Amniotic stem cell (primary cell): ENCODE measurements at regions not wholly inside any gene's neighbourhood (a gene's known extent, or its start where the extent isn't known, plus 50 kb on each side); places are given as distances from the start of the nearest gene placed in this dataset.
A peak's percentile ranks its signal among the peaks of the same experiment; 100 is the strongest.
"Not testable (repeated sequence)": the region's sequence is repeated elsewhere in the genome, so short reads cannot be mapped to it uniquely, and the experiment has no call there.

Experiments
- DNase-seq: peaks from one replicate; lab custom pipeline; 2025; lab: John Stamatoyannopoulos, UW

- no peak for DNase-seq
Measured at GRCh38 chr11:29161191-29161590, 855.6 kb downstream of the KCNA4 start.

DNA sequence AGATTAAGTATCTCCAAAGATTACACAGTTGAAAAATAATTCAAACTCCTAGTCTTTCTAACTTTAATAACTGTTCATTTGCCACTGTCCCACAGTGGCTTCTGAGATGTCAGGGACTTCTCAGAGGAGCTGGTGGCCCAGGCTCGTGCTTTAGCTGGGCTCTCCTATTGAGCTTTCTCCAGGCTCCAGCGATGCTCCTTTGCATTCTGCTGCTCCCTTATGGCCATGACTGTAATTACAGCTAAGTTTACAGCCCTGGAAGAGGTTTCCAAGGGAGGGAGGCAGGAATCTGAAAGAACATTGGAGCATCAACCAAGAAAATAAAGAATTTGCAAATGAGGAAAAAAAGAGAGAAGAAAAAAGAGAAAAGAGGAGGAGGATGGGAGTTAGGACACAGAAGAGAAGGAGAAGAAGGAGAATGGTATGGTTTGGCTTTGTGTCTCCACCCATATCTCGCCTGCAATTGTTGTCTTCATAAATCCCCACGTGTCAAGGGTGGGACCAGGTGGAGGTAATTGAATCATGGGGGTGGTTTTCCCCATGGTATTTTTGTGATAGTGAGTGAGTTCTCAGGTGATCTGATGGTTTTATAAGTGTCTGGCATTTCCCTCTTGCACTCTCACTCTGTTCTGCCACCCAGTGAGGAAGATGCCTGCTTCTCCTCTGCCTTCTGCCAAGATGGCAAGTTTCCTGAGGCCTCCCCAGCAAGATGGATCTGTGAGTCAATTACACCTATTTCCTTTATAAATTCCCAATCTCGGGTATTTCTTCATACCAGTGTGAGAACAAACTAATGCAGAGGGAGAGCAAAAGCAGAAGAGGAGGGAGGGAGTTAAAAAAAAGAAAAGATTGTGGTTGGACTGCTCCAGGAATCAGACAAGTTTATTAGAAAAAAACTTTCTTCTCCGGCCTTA is 857.0 kb downstream of the KCNA4 start:
- peak; percentile 62 for DNase-seq

DNA sequence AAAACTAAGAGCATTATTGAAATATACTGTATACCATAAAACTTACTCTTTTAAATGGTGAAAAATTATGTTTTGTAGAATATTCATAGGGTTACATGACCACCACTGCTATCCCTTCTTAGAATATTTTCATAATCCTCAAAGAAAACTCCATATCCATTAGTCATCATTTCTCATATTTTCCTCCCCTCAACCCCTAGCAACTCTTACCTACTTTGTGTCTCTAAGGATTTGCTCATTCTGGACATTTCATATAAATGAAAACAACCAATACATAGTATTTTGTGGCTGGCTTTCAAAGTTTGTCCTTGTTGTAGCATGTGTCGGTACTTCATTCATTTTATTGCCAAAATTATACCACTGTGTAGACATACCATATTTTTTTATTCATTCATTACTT is 863.8 kb downstream of the KCNA4 start:
- no peak for DNase-seq

GRCh38 chr11:29142573-29142972 is 874.3 kb downstream of the KCNA4 start:
- not testable (repeated sequence) for DNase-seq

GRCh38 chr11:29135504-29135903 is 881.3 kb downstream of the KCNA4 start:
- DNase-seq, result no peak

DNA sequence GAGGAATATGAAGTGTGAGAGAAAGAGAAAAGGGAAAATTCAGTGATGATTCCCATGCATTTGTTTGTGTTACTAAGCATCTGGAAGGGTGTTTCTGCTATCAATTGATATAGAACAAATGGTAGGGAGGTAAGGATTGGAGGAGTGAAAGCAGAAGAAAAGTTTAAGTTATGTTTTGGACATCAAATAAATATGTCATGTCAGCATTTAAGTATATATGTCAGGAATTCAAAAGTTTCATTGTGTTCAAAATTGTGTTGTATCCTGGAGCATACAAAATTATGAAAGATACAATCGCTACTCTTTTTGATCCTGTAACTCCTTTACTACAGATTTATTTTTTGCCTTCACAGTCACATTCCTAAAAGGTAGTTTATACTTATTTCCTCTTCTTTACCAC is 885.8 kb downstream of the KCNA4 start:
- DNase-seq, result no peak

GRCh38 chr11:29129844-29130243 is 887.0 kb downstream of the KCNA4 start:
- DNase-seq, result no peak

- no peak for DNase-seq
Measured at GRCh38 chr11:29127461-29127860, 889.4 kb downstream of the KCNA4 start.

- no peak for DNase-seq
Measured at GRCh38 chr11:29125606-29126005, 891.2 kb downstream of the KCNA4 start.

- no peak for DNase-seq
Measured at GRCh38 chr11:29124470-29124869, 892.4 kb downstream of the KCNA4 start.

GRCh38 chr11:29119707-29120618 is 896.9 kb downstream of the KCNA4 start:
- DNase-seq, result peak; percentile 80

DNA sequence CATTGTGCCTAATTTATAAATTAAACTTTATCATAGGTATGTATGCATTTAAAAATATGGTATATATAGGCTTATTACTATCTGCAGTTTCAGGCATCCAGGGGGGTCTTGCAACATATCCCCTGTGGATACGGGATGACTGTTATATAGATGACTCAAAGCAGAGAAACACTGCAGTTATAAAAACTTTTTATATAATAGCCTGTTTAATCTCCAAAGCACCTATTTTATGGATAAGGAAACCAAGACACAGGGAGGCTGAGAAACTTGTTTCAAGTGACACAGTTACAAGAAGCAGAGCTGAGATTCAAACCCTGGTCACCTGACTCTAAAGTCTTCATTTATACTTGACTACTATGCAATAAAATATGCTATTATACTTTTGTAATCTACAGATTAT is 897.7 kb downstream of the KCNA4 start:
- no peak for DNase-seq

GRCh38 chr11:29100967-29101366 is 915.9 kb downstream of the KCNA4 start:
- no peak for DNase-seq

DNA sequence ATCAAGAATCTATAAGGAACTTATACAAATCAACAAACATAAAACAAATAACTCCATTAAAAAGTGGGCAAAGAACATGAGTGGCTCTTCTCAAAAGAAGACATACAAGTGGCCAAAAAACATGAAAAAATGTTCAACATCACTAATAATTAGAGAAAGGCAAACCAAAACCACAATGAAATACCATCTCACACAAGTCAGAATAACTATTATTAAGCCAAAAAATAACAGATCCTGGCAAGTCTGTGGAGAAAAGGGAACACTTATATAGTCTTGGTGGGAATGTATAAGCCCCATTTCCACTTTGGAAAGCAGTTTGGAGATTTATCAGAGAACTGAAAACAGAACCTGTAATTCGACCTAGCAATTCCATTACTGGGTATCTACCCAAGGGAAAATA is 921.0 kb downstream of the KCNA4 start:
- DNase-seq, result no peak

GRCh38 chr11:29093416-29094120 is 923.3 kb downstream of the KCNA4 start:
- DNase-seq, result peak; percentile 5

DNA sequence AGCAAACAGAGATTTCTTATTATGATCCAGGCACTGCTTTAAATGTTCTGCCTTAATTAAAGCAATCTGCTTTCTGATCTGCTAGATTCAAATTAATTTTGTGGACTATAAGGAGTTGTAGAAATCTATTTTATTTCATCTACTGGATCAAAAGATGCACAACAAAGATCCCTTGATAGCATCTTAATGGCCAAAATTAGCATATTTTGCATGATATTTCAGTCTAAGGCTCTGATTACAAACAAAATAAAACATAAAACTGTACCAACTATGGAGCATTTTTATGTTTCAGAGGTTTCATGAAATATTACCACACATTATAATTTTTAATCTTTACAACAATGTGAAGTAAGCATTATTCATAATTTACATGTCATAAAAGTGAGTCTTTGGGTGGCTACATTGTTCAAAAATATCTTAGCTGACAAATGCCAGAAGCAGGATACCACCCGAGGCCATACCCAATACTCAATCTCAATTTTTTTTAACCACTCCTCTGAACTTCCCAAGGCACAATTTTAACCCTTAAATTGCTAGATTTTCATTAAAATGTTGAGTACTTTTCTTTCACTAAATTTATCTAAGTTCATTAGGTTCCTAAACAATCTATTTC is 929.5 kb downstream of the KCNA4 start:
- no peak for DNase-seq

- no peak for DNase-seq
Measured at GRCh38 chr11:29075726-29076125, 941.1 kb downstream of the KCNA4 start.

GRCh38 chr11:29063630-29064361 is 953.0 kb downstream of the KCNA4 start:
- no peak for DNase-seq

- no peak for DNase-seq
Measured at GRCh38 chr11:29061452-29061851, 953.3 kb downstream of the METTL15 start.

GRCh38 chr11:29056487-29056886 is 948.3 kb downstream of the METTL15 start:
- not testable (repeated sequence) for DNase-seq

GRCh38 chr11:29051935-29052334 is 943.7 kb downstream of the METTL15 start:
- DNase-seq, result no peak
